ENCODE measurements at regions not wholly inside any gene's neighbourhood (a gene's known extent, or its start where the extent isn't known, plus 50 kb on each side); places are given as distances from the start of the nearest gene placed in this dataset.

GRCh38 chr21:31552826-31553225 is 106.7 kb upstream of the SOD1 start:
- TF ChIP-seq POLR2A (IDR thresholded peaks at IDR 0.05; ENCODE audit: low read length) (no peak), GATA1 (IDR thresholded peaks at IDR 0.05; ENCODE audit: low read depth, low read length) (no peak)

Measured in erythroblast (primary cell).